SH-SY5Y (cell line): ENCODE measurements at regions not wholly inside any gene's neighbourhood (a gene's known extent, or its start where the extent isn't known, plus 50 kb on each side); places are given as distances from the start of the nearest gene placed in this dataset.

ENCODE experiments used
- GATA2 ChIP-seq: IDR thresholded peaks from 2 replicates; pipeline ENCODE4 v1.6.1; 2011; ENCODE audit warnings: mild to moderate bottlenecking, low read depth, low read length
- GATA3 ChIP-seq: IDR thresholded peaks from 2 replicates; pipeline ENCODE4 v1.6.1; 2011; ENCODE audit warnings: low read depth, mild to moderate bottlenecking, low read length, moderate library complexity

- no peak for TF ChIP-seq GATA3
- no peak for TF ChIP-seq GATA2
These were observed 76.4 kb upstream of the RMST start for GRCh38 chr12:97386133-97386581.
